H1 (cell line): ENCODE measurements at regions not wholly inside any gene's neighbourhood (a gene's known extent, or its start where the extent isn't known, plus 50 kb on each side); places are given as distances from the start of the nearest gene placed in this dataset.

ENCODE experiments used
- CTCF ChIA-PET: fragments of 300-600 bp; sonication (Branson Sonifier 250); formaldehyde crosslinking; loops from one replicate; lab custom pipeline; 2021; ENCODE audit not compliant: partially characterized antibody; lab: Charles Lee
- POLR2A ChIA-PET: fragments of 300-600 bp; sonication (Branson Sonifier 250); formaldehyde crosslinking; loops from one replicate; lab custom pipeline; 2021; ENCODE audit warnings: inconsistent platforms; ENCODE audit not compliant: partially characterized antibody; lab: Charles Lee
- DNase-seq, 2 experiments: peaks; one replicate each; pipeline versions ENCODE4 v3.0.0 to v3.0.0-alpha.2; 2010 to 2022; ENCODE audit warnings: low spot score in 2 of 2, low read depth in 1 of 2, mixed read lengths in 1 of 2
- FAIRE-seq: peaks from 2 replicates; lab custom pipeline; 2011; peaks lifted over from hg19 to GRCh38; lab: Jason Lieb, UNC
- H2AFZ ChIP-seq: 2 replicates; pipeline ENCODE4 v1.8.1; 2012; ENCODE audit warnings: low read length, inconsistent platforms
- H2AK5ac ChIP-seq: 2 replicates; pipeline ENCODE4 v1.6.1; 2013; ENCODE audit warnings: low read depth, low read length
- H2BK120ac ChIP-seq: replicated peaks from 2 replicates; pipeline ENCODE3; 2013; ENCODE audit warnings: low read depth, low read length, inconsistent platforms
- H2BK12ac ChIP-seq: 2 replicates; pipeline ENCODE4 v1.6.1; 2013; ENCODE audit warnings: low read depth, low read length
- H2BK15ac ChIP-seq: 2 replicates; pipeline ENCODE4 v1.6.1; 2013; ENCODE audit warnings: low read length
- H2BK20ac ChIP-seq: 2 replicates; pipeline ENCODE4 v1.6.1; 2013; ENCODE audit warnings: low read length
- H2BK5ac ChIP-seq: 2 replicates; pipeline ENCODE4 v1.6.1; 2013; ENCODE audit warnings: low read depth, low read length
- H3K14ac ChIP-seq: 2 replicates; pipeline ENCODE4 v1.6.1; 2013; ENCODE audit warnings: inconsistent platforms; ENCODE audit not compliant: insufficient read length
- H3K18ac ChIP-seq: 2 replicates; pipeline ENCODE4 v1.6.1; 2013; ENCODE audit warnings: low read length; ENCODE audit errors: extremely low read depth
- H3K23ac ChIP-seq: 2 replicates; pipeline ENCODE4 v1.6.1; 2013; ENCODE audit warnings: inconsistent platforms; ENCODE audit not compliant: insufficient read length
- H3K23me2 ChIP-seq: 2 replicates; pipeline ENCODE4 v1.6.1; 2013; ENCODE audit warnings: low read depth, low read length
- H3K27ac ChIP-seq: 2 replicates; pipeline ENCODE4 v1.6.1; 2011; ENCODE audit warnings: low read depth, low read length, inconsistent platforms
- H3K27me3 ChIP-seq, 4 experiments: replicated peaks in 1 of 4; 1 replicate in 1 of 4; 2 replicates in 3 of 4; pipeline versions ENCODE4 v1.6.1 to v1.8.1; 2011 to 2013; ENCODE audit warnings: low read length in 3 of 4, mild to moderate bottlenecking in 3 of 4, inconsistent platforms in 2 of 4, mixed read lengths in 2 of 4, moderate library complexity in 1 of 4; ENCODE audit not compliant: control insufficient read depth in 3 of 4, insufficient read depth in 3 of 4; ENCODE audit errors: extremely low read depth in 1 of 4
- H3K36me3 ChIP-seq, 4 experiments: 2 replicates each; pipeline versions ENCODE4 v1.6.1 to v1.8.1; 2011 to 2013; ENCODE audit warnings: mild to moderate bottlenecking in 4 of 4, low read length in 3 of 4, moderate library complexity in 2 of 4, control low read depth in 1 of 4, inconsistent platforms in 1 of 4; ENCODE audit not compliant: insufficient read depth in 4 of 4, control insufficient read depth in 2 of 4
- H3K4ac ChIP-seq: replicated peaks from 2 replicates; pipeline ENCODE3; 2013; ENCODE audit warnings: low read length, low read depth, mixed read lengths, inconsistent platforms; ENCODE audit not compliant: insufficient read length
- H3K4me1 ChIP-seq, 4 experiments: replicated peaks in 1 of 4; 1 replicate in 1 of 4; 2 replicates in 3 of 4; pipeline versions ENCODE4 v1.6.1 to v1.8.1; 2011 to 2013; ENCODE audit warnings: low read length in 3 of 4, inconsistent platforms in 2 of 4, mixed read lengths in 1 of 4; ENCODE audit not compliant: insufficient read depth in 4 of 4, control insufficient read depth in 3 of 4
- H3K4me2 ChIP-seq, 2 experiments: 2 replicates each; pipeline versions ENCODE4 v1.6.1 to v1.8.1; 2011 to 2013; ENCODE audit warnings: low read depth in 2 of 2, low read length in 2 of 2, control low read depth in 1 of 2, inconsistent platforms in 1 of 2, mild to moderate bottlenecking in 1 of 2; ENCODE audit not compliant: insufficient read depth in 1 of 2
- H3K4me3 ChIP-seq, 4 experiments: fragments of 200-600, 300-600 bp in 1 of 4; sonication (generic), shearing (Covaris generic), sonication (Bioruptor Twin) in 1 of 4; 2 replicates each; pipeline versions ENCODE4 v1.5.1 to v1.8.1; 2011 to 2016; ENCODE audit warnings: low read length in 4 of 4, low read depth in 3 of 4, control low read depth in 2 of 4, inconsistent platforms in 2 of 4, mild to moderate bottlenecking in 2 of 4, mixed read lengths in 1 of 4, moderate library complexity in 1 of 4; ENCODE audit not compliant: insufficient read depth in 2 of 4; ENCODE audit errors: extremely low read depth in 1 of 4
- H3K56ac ChIP-seq: replicated peaks from 2 replicates; pipeline ENCODE3; 2013; ENCODE audit warnings: low read depth, mild to moderate bottlenecking, mixed read lengths, low read length, inconsistent platforms; ENCODE audit not compliant: insufficient read length
- H3K79me1 ChIP-seq: 2 replicates; pipeline ENCODE4 v1.6.1; 2013; ENCODE audit warnings: low read depth, low read length, control low read depth
- H3K79me2 ChIP-seq, 2 experiments: 2 replicates each; pipeline versions ENCODE4 v1.6.1 to v1.8.1; 2012 to 2013; ENCODE audit warnings: low read length in 2 of 2, mild to moderate bottlenecking in 2 of 2, inconsistent platforms in 1 of 2; ENCODE audit not compliant: insufficient read depth in 2 of 2, control insufficient read depth in 1 of 2
- H3K9ac ChIP-seq, 4 experiments: replicated peaks in 1 of 4; 1 replicate in 1 of 4; 2 replicates in 3 of 4; pipeline versions ENCODE4 v1.6.1 to v1.8.1; 2011 to 2013; ENCODE audit warnings: low read depth in 3 of 4, low read length in 3 of 4, control low read depth in 2 of 4, mild to moderate bottlenecking in 2 of 4, moderate library complexity in 2 of 4, inconsistent platforms in 1 of 4; ENCODE audit errors: extremely low read depth in 1 of 4
- H3K9me3 ChIP-seq, 2 experiments: 2 replicates each; pipeline versions ENCODE4 v1.6.1 to v1.8.1; 2012 to 2013; ENCODE audit warnings: mild to moderate bottlenecking in 2 of 2, moderate library complexity in 2 of 2, control low read depth in 1 of 2, inconsistent platforms in 1 of 2, low read depth in 1 of 2, low read length in 1 of 2, mixed read lengths in 1 of 2; ENCODE audit not compliant: insufficient read depth in 2 of 2
- H4K20me1 ChIP-seq, 2 experiments: replicated peaks in 1 of 2; 2 replicates each; pipeline versions ENCODE3 to v1.8.1; 2011 to 2013; ENCODE audit warnings: inconsistent platforms in 2 of 2, low read length in 2 of 2, mild to moderate bottlenecking in 1 of 2; ENCODE audit not compliant: insufficient read depth in 2 of 2, control insufficient read depth in 1 of 2
- H4K5ac ChIP-seq: 2 replicates; pipeline ENCODE4 v1.6.1; 2013; ENCODE audit warnings: low read length, low read depth, mixed read lengths, inconsistent platforms; ENCODE audit not compliant: insufficient read length
- H4K8ac ChIP-seq: 2 replicates; pipeline ENCODE4 v1.8.0; 2013; ENCODE audit warnings: mild to moderate bottlenecking, moderate library complexity, low read length, inconsistent platforms; ENCODE audit not compliant: insufficient read depth; ENCODE audit errors: extremely low read depth
- H4K91ac ChIP-seq: replicated peaks from 2 replicates; pipeline ENCODE3; 2013; ENCODE audit warnings: low read length, mixed read lengths, inconsistent platforms; ENCODE audit not compliant: insufficient read length
- CEBPB ChIP-seq: IDR thresholded peaks from 2 replicates; pipeline ENCODE4 v1.6.1; 2012; ENCODE audit warnings: low read depth, low read length
- GABPA ChIP-seq: IDR thresholded peaks from 2 replicates; pipeline ENCODE4 v1.6.1; 2011; ENCODE audit warnings: mild to moderate bottlenecking, low read length, moderate library complexity, borderline replicate concordance; ENCODE audit not compliant: insufficient read depth
- JUND ChIP-seq: IDR thresholded peaks from 2 replicates; pipeline ENCODE4 v1.6.1; 2011; ENCODE audit warnings: mild to moderate bottlenecking, improper control_type of control experiment, low read length
- KDM5A ChIP-seq: fragments of 200-600 bp; IDR thresholded peaks from 2 replicates; pipeline ENCODE4 v1.7.1; 2012; ENCODE audit warnings: mild to moderate bottlenecking, low read length, inconsistent platforms, mixed read lengths
- POLR2A ChIP-seq, 2 experiments: IDR thresholded peaks; 1 replicate in 1 of 2; 2 replicates in 1 of 2; pipeline ENCODE4 v1.6.1; 2011; ENCODE audit warnings: low read depth in 2 of 2, low read length in 2 of 2, mild to moderate bottlenecking in 2 of 2; ENCODE audit errors: control extremely low read depth in 1 of 2
- RNF2 ChIP-seq: fragments of 200-900, 300-1000 bp; sonication (generic); IDR thresholded peaks from 2 replicates; pipeline ENCODE4 v1.7.1; 2016; ENCODE audit warnings: borderline replicate concordance, low read depth, mild to moderate bottlenecking, antibody characterized with exemption, low read length; ENCODE audit not compliant: poor library complexity, severe bottlenecking; ENCODE audit errors: missing control alignments
- SIRT6 ChIP-seq: IDR thresholded peaks from one replicate; pipeline ENCODE4 v1.7.1; 2012; ENCODE audit warnings: low read length, inconsistent platforms
- TCF12 ChIP-seq: IDR thresholded peaks from 2 replicates; pipeline ENCODE4 v1.6.1; 2011; ENCODE audit warnings: low read depth, mild to moderate bottlenecking, low read length
- WGBS, 2 experiments: shearing (Covaris generic) in 1 of 2; methylation state at CpG; one replicate each; pipeline versions ENCODE4 v1.1.6 to v1.1.7; 2013 to 2015; ENCODE audit warnings: low lambda C conversion rate in 2 of 2, mixed read lengths in 2 of 2, inconsistent platforms in 1 of 2, low coverage in 1 of 2, missing lambda C conversion rate in 1 of 2; ENCODE audit not compliant: insufficient replicate concordance in 2 of 2, insufficient coverage in 1 of 2, insufficient read length in 1 of 2; ENCODE audit errors: extremely low coverage in 1 of 2, missing lambda C conversion rate in 1 of 2; 5-methylcytosine and 5-hydroxymethylcytosine counted together
- TF ChIP-seq, protein P1 (sequence below): IDR thresholded peaks from 2 replicates; pipeline ENCODE4 v1.6.1; 2012; ENCODE audit warnings: inconsistent platforms

DNA sequence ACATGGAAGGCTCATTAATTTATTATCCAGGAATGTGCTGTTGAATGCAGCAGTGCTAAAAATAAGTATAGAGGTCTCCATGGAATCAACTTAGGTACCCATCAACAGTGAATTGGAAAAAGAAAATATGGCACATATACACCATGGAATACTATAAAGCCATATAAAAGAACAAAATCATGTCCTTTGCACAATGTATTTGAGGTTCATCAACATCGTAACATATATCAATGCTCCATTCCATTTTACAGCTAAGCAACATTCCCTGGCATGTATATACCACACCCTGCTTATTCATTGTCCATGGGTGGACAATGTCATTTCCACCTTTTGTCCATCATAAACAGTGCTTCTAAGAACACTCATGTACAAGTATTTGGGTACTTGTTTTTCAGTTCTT is 147.8 kb upstream of the RASSF8 start:
- H3K4me2 ChIP-seq, result no peak overlapping the region
- WGBS, 2 experiments, result 92% methylated on average over 1 of the region's 1 CpG; no CpG with 5 or more reads in 1 of the 2 experiments
- POLR2A ChIA-PET, result no interaction called here

More for the DNA sequence above, 147.8 kb upstream of the RASSF8 start:
- Histone ChIP-seq H3K14ac (no peak overlapping the region), H4K20me1 (no peaks in the 10 kb centered on the region), H3K23me2 (no peaks in the 10 kb centered on the region), H2BK120ac (no peak overlapping the region), H3K56ac (no peak overlapping the region), H3K9ac (no peak overlapping the region), H3K4me1 (no peaks in the 10 kb centered on the region), H4K91ac (no peak overlapping the region), H3K23ac (no peak overlapping the region), H2BK20ac (no peak overlapping the region), H3K9me3 (no peaks in the 10 kb centered on the region), H4K5ac (no peak overlapping the region), H2AK5ac (no peak overlapping the region), H3K36me3 (no peaks in the 10 kb centered on the region), H3K18ac (no peak overlapping the region), H2BK12ac (no peak overlapping the region), H2BK5ac (no peak overlapping the region), H3K4me3 (no peak overlapping the region), H3K27me3 (no peaks in the 10 kb centered on the region), H4K8ac (no peak overlapping the region), H3K79me2 (no peaks in the 10 kb centered on the region), H3K27ac (no peak overlapping the region), H3K79me1 (no peaks in the 10 kb centered on the region), H3K4ac (no peak overlapping the region), H2AFZ (no peak overlapping the region), H2BK15ac (no peak overlapping the region)
- DNase-seq (no peak), FAIRE-seq (no peak)
- CTCF ChIA-PET, result no interaction called here
- TF ChIP-seq KDM5A (no peak), JUND (no peak), CEBPB (no peak), GABPA (no peak), TCF12 (no peak), POLR2A (IDR thresholded peaks at IDR 0.05; ENCODE audit: control extremely low read depth in 1 of 2, low read depth in 2 of 2, low read length in 2 of 2) (no peak), RNF2 (no peak), SIRT6 (no peak)
- TF ChIP-seq, protein P1, sequence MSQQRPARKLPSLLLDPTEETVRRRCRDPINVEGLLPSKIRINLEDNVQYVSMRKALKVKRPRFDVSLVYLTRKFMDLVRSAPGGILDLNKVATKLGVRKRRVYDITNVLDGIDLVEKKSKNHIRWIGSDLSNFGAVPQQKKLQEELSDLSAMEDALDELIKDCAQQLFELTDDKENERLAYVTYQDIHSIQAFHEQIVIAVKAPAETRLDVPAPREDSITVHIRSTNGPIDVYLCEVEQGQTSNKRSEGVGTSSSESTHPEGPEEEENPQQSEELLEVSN, result no peak
